H7 (cell line): ENCODE measurements at regions not wholly inside any gene's neighbourhood (a gene's known extent, or its start where the extent isn't known, plus 50 kb on each side); places are given as distances from the start of the nearest gene placed in this dataset.

ENCODE experiments used
- DNase-seq: peaks from one replicate; pipeline ENCODE4 v3.0.0; 2012
- H3K27me3 ChIP-seq: 2 replicates; pipeline ENCODE4 v1.6.0; 2011; ENCODE audit warnings: mild to moderate bottlenecking, low read length; ENCODE audit not compliant: control insufficient read depth, insufficient read depth
- H3K36me3 ChIP-seq: replicated peaks from 2 replicates; pipeline ENCODE4 v1.5.1; 2011; ENCODE audit warnings: low read length; ENCODE audit not compliant: control insufficient read depth, insufficient read depth
- H3K4me3 ChIP-seq: 2 replicates; pipeline ENCODE4 v1.5.1; 2011; ENCODE audit warnings: low read depth, mild to moderate bottlenecking, control low read depth, low read length, moderate library complexity; ENCODE audit not compliant: insufficient read depth

- no peaks in the 10 kb centered on the region for H3K36me3 ChIP-seq
- H3K27me3 ChIP-seq: no peaks in the 10 kb centered on the region
- no peak overlapping the region for H3K4me3 ChIP-seq
- DNase-seq: peak; percentile 17
Observed at GRCh38 chr13:60755380-60756163, 358.6 kb downstream of the TDRD3 start.

- Histone ChIP-seq H3K36me3 (no peaks in the 10 kb centered on the region), H3K4me3 (no peak overlapping the region), H3K27me3 (no peaks in the 10 kb centered on the region)
- no peak for DNase-seq
Observed at GRCh38 chr13:60754211-60755090, 357.4 kb downstream of the TDRD3 start.

GRCh38 chr13:60753641-60754040 is 356.6 kb downstream of the TDRD3 start:
- Histone ChIP-seq H3K27me3 (no peaks in the 10 kb centered on the region), H3K4me3 (no peak overlapping the region), H3K36me3 (no peaks in the 10 kb centered on the region)
- DNase-seq: no peak

- H3K36me3 ChIP-seq: no peaks in the 10 kb centered on the region
- H3K4me3 ChIP-seq: no peak overlapping the region
- H3K27me3 ChIP-seq: no peaks in the 10 kb centered on the region
- DNase-seq: no peak
Observed at GRCh38 chr13:60745343-60745742, 348.3 kb downstream of the TDRD3 start.

GRCh38 chr13:60733933-60734332 is 336.9 kb downstream of the TDRD3 start:
- Histone ChIP-seq H3K4me3 (no peak overlapping the region), H3K36me3 (no peaks in the 10 kb centered on the region), H3K27me3 (no peaks in the 10 kb centered on the region)
- DNase-seq: peak; percentile 14

- no peak overlapping the region for H3K4me3 ChIP-seq
- H3K27me3 ChIP-seq: no peaks in the 10 kb centered on the region
- no peak for DNase-seq
- no peaks in the 10 kb centered on the region for H3K36me3 ChIP-seq
Observed at GRCh38 chr13:60727140-60727539, 330.1 kb downstream of the TDRD3 start.

GRCh38 chr13:60721063-60721462 is 324.0 kb downstream of the TDRD3 start:
- Histone ChIP-seq H3K27me3 (no peaks in the 10 kb centered on the region), H3K4me3 (no peak overlapping the region), H3K36me3 (no peaks in the 10 kb centered on the region)
- DNase-seq: no peak

- DNase-seq: no peak
- H3K27me3 ChIP-seq: no peaks in the 10 kb centered on the region
- H3K36me3 ChIP-seq: no peaks in the 10 kb centered on the region
- H3K4me3 ChIP-seq: no peak overlapping the region
Observed at GRCh38 chr13:60720590-60720989, 323.6 kb downstream of the TDRD3 start.

GRCh38 chr13:60716313-60716712 is 319.3 kb downstream of the TDRD3 start:
- H3K27me3 ChIP-seq: no peaks in the 10 kb centered on the region
- H3K36me3 ChIP-seq: no peaks in the 10 kb centered on the region
- H3K4me3 ChIP-seq: no peak overlapping the region
- DNase-seq: no peak

GRCh38 chr13:60707878-60708277 is 310.9 kb downstream of the TDRD3 start:
- no peaks in the 10 kb centered on the region for H3K27me3 ChIP-seq
- no peak overlapping the region for H3K4me3 ChIP-seq
- H3K36me3 ChIP-seq: no peaks in the 10 kb centered on the region
- DNase-seq: no peak

- Histone ChIP-seq H3K4me3 (no peak overlapping the region), H3K36me3 (no peaks in the 10 kb centered on the region), H3K27me3 (no peaks in the 10 kb centered on the region)
- no peak for DNase-seq
Observed at GRCh38 chr13:60701895-60702294, 304.9 kb downstream of the TDRD3 start.

- DNase-seq: no peak
- Histone ChIP-seq H3K36me3 (no peaks in the 10 kb centered on the region), H3K27me3 (no peaks in the 10 kb centered on the region), H3K4me3 (no peak overlapping the region)
Observed at GRCh38 chr13:60700994-60701393, 304.0 kb downstream of the TDRD3 start.

- H3K27me3 ChIP-seq: no peaks in the 10 kb centered on the region
- no peak overlapping the region for H3K4me3 ChIP-seq
- no peaks in the 10 kb centered on the region for H3K36me3 ChIP-seq
- DNase-seq: no peak
Observed at GRCh38 chr13:60699636-60700035, 302.6 kb downstream of the TDRD3 start.

- DNase-seq: no peak
- no peaks in the 10 kb centered on the region for H3K27me3 ChIP-seq
- no peaks in the 10 kb centered on the region for H3K36me3 ChIP-seq
- H3K4me3 ChIP-seq: no peak overlapping the region
Observed at GRCh38 chr13:60696602-60697001, 299.6 kb downstream of the TDRD3 start.

GRCh38 chr13:60691268-60691667 is 294.2 kb downstream of the TDRD3 start:
- Histone ChIP-seq H3K4me3 (no peak overlapping the region), H3K36me3 (no peaks in the 10 kb centered on the region), H3K27me3 (no peaks in the 10 kb centered on the region)
- DNase-seq: no peak
